Parathyroid adenoma (tissue), 2 donors: ENCODE measurements at regions not wholly inside any gene's neighbourhood (a gene's known extent, or its start where the extent isn't known, plus 50 kb on each side); places are given as distances from the start of the nearest gene placed in this dataset.
A peak's percentile ranks its signal among the peaks of the same experiment; 100 is the strongest.

ENCODE experiments used
- H2AFZ ChIP-seq: fragments of 300-600 bp; sonication (generic); one replicate; pipeline ENCODE4 v1.7.0; 2017; ENCODE audit warnings: antibody characterized with exemption, mild to moderate bottlenecking
- H3K27ac ChIP-seq: fragments of 300-600 bp; sonication (generic); one replicate; pipeline ENCODE4 v1.7.0; 2017
- H3K27me3 ChIP-seq: fragments of 300-600 bp; sonication (generic); one replicate; pipeline ENCODE4 v1.7.0; 2017; ENCODE audit warnings: low read length; ENCODE audit not compliant: control insufficient read depth, insufficient read depth
- H3K36me3 ChIP-seq: fragments of 300-600 bp; sonication (generic); one replicate; pipeline ENCODE4 v1.7.0; 2017; ENCODE audit warnings: low read length; ENCODE audit not compliant: control insufficient read depth, insufficient read depth
- H3K4me1 ChIP-seq: fragments of 300-600 bp; sonication (generic); one replicate; pipeline ENCODE4 v1.7.0; 2017; ENCODE audit warnings: control low read depth
- H3K4me2 ChIP-seq: fragments of 300-600 bp; sonication (generic); one replicate; pipeline ENCODE4 v1.7.0; 2017; ENCODE audit warnings: low read length
- H3K4me3 ChIP-seq: fragments of 300-600 bp; sonication (generic); one replicate; pipeline ENCODE4 v1.7.0; 2017; ENCODE audit warnings: low read depth, low read length
- H3K79me2 ChIP-seq: fragments of 300-600 bp; sonication (generic); one replicate; pipeline ENCODE4 v1.7.0; 2017; ENCODE audit warnings: control low read depth
- H3K9ac ChIP-seq: fragments of 300-600 bp; sonication (generic); one replicate; pipeline ENCODE4 v1.7.0; 2017; ENCODE audit warnings: mild to moderate bottlenecking
- H3K9me3 ChIP-seq: fragments of 300-600 bp; sonication (generic); one replicate; pipeline ENCODE4 v1.7.0; 2017; ENCODE audit warnings: low read length; ENCODE audit not compliant: control insufficient read depth
- CTCF ChIP-seq: fragments of 300-600 bp; sonication (generic); IDR thresholded peaks from one replicate; pipeline ENCODE4 v1.7.0; 2017; ENCODE audit warnings: antibody characterized with exemption, mild to moderate bottlenecking
- donor health status: primary hyperparathyroidism.

- Histone ChIP-seq H2AFZ (no peak overlapping the region), H3K9me3 (no peaks in the 10 kb centered on the region), H3K4me1 (peaks cover 15% of the 10 kb centered on the region), H3K27me3 (no peaks in the 10 kb centered on the region), H3K27ac (no peak overlapping the region), H3K4me3 (no peak overlapping the region), H3K9ac (no peak overlapping the region), H3K79me2 (no peaks in the 10 kb centered on the region), H3K4me2 (no peak overlapping the region), H3K36me3 (no peaks in the 10 kb centered on the region)
- TF ChIP-seq CTCF, result no peak
These were observed 96.7 kb downstream of the NUDT12 start for GRCh38 chr5:103465891-103466290.

DNA sequence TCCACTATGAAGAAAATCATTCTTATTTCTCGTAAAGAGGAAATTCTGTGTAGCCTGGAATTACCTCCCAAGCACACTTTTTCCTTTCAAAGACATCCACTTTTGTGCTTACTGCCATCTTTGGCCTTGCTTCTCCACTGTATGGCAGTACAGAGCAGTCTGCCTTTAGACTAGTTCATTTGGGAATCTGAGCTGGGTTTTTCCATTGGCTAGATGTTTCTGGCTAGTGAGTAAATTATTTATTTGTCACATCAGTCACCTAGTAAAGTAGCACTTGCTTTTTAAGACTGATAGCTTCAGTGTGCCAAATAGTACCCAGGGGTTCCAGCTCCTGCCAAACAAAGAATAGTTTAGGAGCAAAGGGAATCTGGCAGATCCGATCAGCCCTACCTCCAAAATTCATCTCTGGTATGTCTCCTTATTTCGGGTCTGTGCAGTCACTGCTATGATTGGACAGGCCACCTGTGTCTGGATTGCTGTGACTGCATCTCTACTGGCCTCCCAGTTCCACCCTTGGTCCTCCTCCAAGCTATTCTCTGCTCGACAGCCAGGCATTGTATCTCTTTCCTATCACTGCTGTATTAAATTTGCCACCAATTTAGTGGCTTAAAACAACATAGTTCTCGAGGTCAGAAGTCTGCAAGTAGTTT lies 97.6 kb downstream of the NUDT12 start:
- H3K4me2 ChIP-seq, result no peak overlapping the region
- no peak overlapping the region for H3K9ac ChIP-seq
- no peaks in the 10 kb centered on the region for H3K27me3 ChIP-seq

DNA sequence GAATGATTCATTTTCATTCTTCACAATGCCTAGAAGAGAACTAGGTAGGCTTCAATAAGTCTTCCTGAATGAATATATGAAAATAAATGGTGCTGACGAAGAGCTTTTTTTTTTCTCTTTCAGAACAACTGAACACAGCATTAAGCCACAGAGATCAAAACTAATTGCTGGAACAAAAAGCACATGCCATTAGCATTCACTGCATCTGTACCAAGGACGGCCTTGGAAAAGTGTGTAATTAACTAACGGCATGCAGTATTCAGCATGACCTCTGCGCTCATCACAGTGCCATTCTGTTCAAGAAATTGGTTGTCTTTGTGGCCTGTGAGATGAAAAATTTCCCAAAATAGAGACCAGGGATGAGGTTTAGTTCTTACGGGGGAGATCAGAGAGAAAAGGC lies 99.3 kb downstream of the NUDT12 start:
- Histone ChIP-seq H3K4me1 (peaks cover 24% of the 10 kb centered on the region), H2AFZ (no peak overlapping the region)

More for the DNA sequence above, 97.6 kb downstream of the NUDT12 start:
- Histone ChIP-seq H3K79me2 (no peaks in the 10 kb centered on the region), H3K27ac (no peak overlapping the region), H3K4me3 (no peak overlapping the region), H2AFZ (peak overlapping the region; percentile 28), H3K9me3 (no peaks in the 10 kb centered on the region), H3K36me3 (no peaks in the 10 kb centered on the region), H3K4me1 (peaks cover 15% of the 10 kb centered on the region)
- TF ChIP-seq CTCF, result peak; percentile 34

GRCh38 chr5:103461243-103461642 lies 101.3 kb downstream of the NUDT12 start:
- Histone ChIP-seq H3K9me3 (no peaks in the 10 kb centered on the region), H3K4me3 (no peak overlapping the region), H3K9ac (no peak overlapping the region), H3K27me3 (no peaks in the 10 kb centered on the region), H3K36me3 (no peaks in the 10 kb centered on the region), H2AFZ (no peak overlapping the region), H3K4me2 (no peak overlapping the region), H3K79me2 (no peaks in the 10 kb centered on the region), H3K27ac (no peak overlapping the region), H3K4me1 (peaks cover 25% of the 10 kb centered on the region)
- no peak for TF ChIP-seq CTCF

More for the DNA sequence above, 99.3 kb downstream of the NUDT12 start:
- Histone ChIP-seq H3K9me3 (no peaks in the 10 kb centered on the region), H3K27ac (no peak overlapping the region), H3K79me2 (no peaks in the 10 kb centered on the region), H3K4me3 (no peak overlapping the region), H3K36me3 (no peaks in the 10 kb centered on the region), H3K4me2 (no peak overlapping the region), H3K9ac (no peak overlapping the region), H3K27me3 (no peaks in the 10 kb centered on the region)
- no peak for TF ChIP-seq CTCF

DNA sequence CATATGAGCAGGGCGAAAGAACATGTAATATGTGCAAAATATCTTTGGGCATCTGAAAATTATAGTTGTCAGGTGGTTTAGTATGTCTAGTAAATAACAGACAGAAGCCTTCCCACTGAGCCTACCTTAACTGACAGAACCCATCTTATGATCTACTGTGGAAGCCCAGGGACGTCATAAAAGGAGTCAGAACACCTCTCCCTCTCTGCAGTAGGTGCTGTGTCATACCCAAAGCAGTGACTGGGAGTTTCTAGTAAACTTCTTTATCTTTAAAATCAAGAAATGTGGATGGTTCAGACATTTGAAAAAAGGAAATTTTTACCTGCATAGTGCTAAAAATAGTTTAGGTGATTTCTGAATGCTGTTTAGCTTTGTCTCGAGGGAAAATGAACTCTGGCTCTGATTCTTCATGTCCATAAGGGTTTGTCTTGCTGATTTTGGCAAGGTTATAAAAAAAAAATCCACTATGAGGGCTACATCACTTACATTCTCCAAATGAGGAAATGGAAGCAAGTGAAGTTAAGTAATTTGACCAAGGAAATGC lies 104.0 kb downstream of the NUDT12 start:
- Histone ChIP-seq H3K4me1 (peaks cover 13% of the 10 kb centered on the region), H3K27ac (peak overlapping the region; percentile 65), H3K9ac (no peak overlapping the region), H3K4me3 (no peak overlapping the region), H2AFZ (peak overlapping the region; percentile 58), H3K36me3 (no peaks in the 10 kb centered on the region), H3K9me3 (no peaks in the 10 kb centered on the region), H3K4me2 (no peak overlapping the region), H3K79me2 (no peaks in the 10 kb centered on the region), H3K27me3 (no peaks in the 10 kb centered on the region)
- TF ChIP-seq CTCF, result no peak
